ENCODE measurements at regions not wholly inside any gene's neighbourhood (a gene's known extent, or its start where the extent isn't known, plus 50 kb on each side); places are given as distances from the start of the nearest gene placed in this dataset.
"Not testable (repeated sequence)": the region's sequence is repeated elsewhere in the genome, so short reads cannot be mapped to it uniquely, and the experiment has no call there.

DNA sequence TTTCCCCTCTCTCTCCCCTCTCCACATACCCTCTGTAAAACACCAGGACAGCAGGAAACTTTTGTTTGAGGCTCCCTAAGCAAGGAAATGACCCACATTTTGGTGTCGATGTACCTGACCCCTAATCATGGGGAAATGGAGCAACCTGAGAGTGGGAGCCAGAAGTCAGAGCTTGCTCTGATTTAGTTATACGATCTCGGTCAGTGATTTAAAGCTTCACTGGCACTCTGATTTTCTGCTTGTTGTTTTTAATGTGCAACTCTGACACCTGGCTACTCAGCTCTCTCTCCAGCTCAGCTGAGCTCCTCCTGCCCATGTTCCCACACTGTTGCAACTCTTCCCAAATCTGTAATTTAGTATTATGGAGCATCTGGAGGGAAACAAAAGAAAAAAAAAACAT lies 408.6 kb downstream of the ADAM29 start:
- TF ChIP-seq, protein P1, sequence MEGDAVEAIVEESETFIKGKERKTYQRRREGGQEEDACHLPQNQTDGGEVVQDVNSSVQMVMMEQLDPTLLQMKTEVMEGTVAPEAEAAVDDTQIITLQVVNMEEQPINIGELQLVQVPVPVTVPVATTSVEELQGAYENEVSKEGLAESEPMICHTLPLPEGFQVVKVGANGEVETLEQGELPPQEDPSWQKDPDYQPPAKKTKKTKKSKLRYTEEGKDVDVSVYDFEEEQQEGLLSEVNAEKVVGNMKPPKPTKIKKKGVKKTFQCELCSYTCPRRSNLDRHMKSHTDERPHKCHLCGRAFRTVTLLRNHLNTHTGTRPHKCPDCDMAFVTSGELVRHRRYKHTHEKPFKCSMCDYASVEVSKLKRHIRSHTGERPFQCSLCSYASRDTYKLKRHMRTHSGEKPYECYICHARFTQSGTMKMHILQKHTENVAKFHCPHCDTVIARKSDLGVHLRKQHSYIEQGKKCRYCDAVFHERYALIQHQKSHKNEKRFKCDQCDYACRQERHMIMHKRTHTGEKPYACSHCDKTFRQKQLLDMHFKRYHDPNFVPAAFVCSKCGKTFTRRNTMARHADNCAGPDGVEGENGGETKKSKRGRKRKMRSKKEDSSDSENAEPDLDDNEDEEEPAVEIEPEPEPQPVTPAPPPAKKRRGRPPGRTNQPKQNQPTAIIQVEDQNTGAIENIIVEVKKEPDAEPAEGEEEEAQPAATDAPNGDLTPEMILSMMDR (conservative IDR thresholded peaks at IDR 0.05; ENCODE audit: low read depth, low read length), result no peak
- DNase-seq (ENCODE audit: low read depth), result no peak
- no peak overlapping the region for H3K4me3 ChIP-seq (ENCODE audit: low read depth, low read length)

DNA sequence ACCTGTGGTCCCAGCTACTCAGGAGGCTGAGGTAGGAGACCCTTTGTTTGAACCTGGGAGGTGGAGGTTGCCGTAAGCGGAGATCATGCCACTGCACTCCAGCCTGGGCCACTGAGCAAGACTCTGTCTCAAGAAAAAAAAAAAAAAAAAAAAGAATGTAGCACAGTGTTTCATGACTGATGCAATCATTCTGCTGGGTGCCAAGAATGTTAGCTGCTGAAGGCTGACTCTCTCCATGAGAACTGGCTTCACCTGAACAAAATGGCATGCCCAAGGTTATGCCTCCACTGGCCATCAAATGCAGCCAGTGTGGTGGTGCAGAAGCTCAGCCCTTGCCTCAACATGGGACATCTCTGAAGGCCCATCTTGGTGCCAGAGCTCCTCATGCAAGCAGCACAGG lies 412.1 kb downstream of the ADAM29 start:
- no peak overlapping the region for H3K4me3 ChIP-seq (ENCODE audit: low read depth, low read length)
- TF ChIP-seq, protein P1 (conservative IDR thresholded peaks at IDR 0.05; ENCODE audit: low read depth, low read length), result no peak
- DNase-seq (ENCODE audit: low read depth), result peak; percentile 78

GRCh38 chr4:175330652-175331051 lies 412.5 kb downstream of the ADAM29 start:
- TF ChIP-seq, protein P1 (conservative IDR thresholded peaks at IDR 0.05; ENCODE audit: low read depth, low read length), result no peak
- H3K4me3 ChIP-seq (ENCODE audit: low read depth, low read length), result no peak overlapping the region
- DNase-seq (ENCODE audit: low read depth), result peak; percentile 79

DNA sequence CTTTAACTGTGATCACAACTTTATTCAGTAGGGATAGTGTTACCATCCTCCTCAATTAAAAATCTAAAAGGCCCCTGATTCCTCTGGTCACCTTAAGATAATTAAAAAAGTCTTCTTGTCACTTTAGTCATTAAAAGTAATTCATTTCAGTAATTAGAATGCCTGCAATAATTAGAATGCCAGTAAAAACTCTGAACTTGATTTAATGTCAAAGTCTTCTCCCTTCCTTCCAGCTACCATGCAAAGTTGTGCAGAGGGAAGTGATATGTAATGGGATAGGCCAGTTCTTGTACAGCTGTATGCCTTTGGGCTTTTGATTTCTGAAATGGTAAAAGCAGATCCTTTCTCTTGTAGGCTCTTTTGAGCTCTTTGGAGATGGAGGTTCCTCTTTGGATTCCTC lies 417.2 kb downstream of the ADAM29 start:
- no peak overlapping the region for H3K4me3 ChIP-seq (ENCODE audit: low read depth, low read length)
- TF ChIP-seq, protein P1 (conservative IDR thresholded peaks at IDR 0.05; ENCODE audit: low read depth, low read length), result no peak
- DNase-seq (ENCODE audit: low read depth), result no peak

GRCh38 chr4:175336570-175336969 lies 418.4 kb downstream of the ADAM29 start:
- not testable (repeated sequence) for DNase-seq (ENCODE audit: low read depth); H3K4me3 ChIP-seq (ENCODE audit: low read depth, low read length)

- no peak overlapping the region for H3K4me3 ChIP-seq (ENCODE audit: low read depth, low read length)
- TF ChIP-seq, protein P1 (conservative IDR thresholded peaks at IDR 0.05; ENCODE audit: low read depth, low read length), result no peak
- peak; percentile 76 for DNase-seq (ENCODE audit: low read depth)
Measured at GRCh38 chr4:175339100-175339707, 421.0 kb downstream of the ADAM29 start.

- H3K4me3 ChIP-seq (ENCODE audit: low read depth, low read length), result no peak overlapping the region
- TF ChIP-seq, protein P1 (conservative IDR thresholded peaks at IDR 0.05; ENCODE audit: low read depth, low read length), result no peak
- no peak for DNase-seq (ENCODE audit: low read depth)
Measured at GRCh38 chr4:175341203-175341755, 423.1 kb downstream of the ADAM29 start.
